SK-N-SH treated with all-trans-retinoic acid at 6 μM for 48 hours (cell line): ENCODE measurements at regions not wholly inside any gene's neighbourhood (a gene's known extent, or its start where the extent isn't known, plus 50 kb on each side); places are given as distances from the start of the nearest gene placed in this dataset.

ENCODE experiments used
- ARNTL ChIP-seq: fragments of 450-650 bp; formaldehyde crosslinking; IDR thresholded peaks from 2 replicates; pipeline ENCODE4 v1.5.0; 2020; ENCODE audit warnings: low read depth, mild to moderate bottlenecking, moderate library complexity, borderline replicate concordance
- CSDC2 ChIP-seq: fragments of 250-450 bp; sonication (Bioruptor Pico); IDR thresholded peaks from 2 replicates; pipeline ENCODE4 v1.5.0; 2020; ENCODE audit warnings: mild to moderate bottlenecking, moderate library complexity
- PPARA ChIP-seq: fragments of 250-450 bp; sonication (Bioruptor Pico); IDR thresholded peaks from 2 replicates; pipeline ENCODE4 v1.5.0; 2020; ENCODE audit warnings: mild to moderate bottlenecking, borderline replicate concordance
- SNAI2 ChIP-seq: fragments of 250-450 bp; sonication (Bioruptor Pico); IDR thresholded peaks from 2 replicates; pipeline ENCODE4 v1.5.0; 2020; ENCODE audit warnings: mild to moderate bottlenecking, moderate library complexity
- TCF4 ChIP-seq: fragments of 250-450 bp; sonication (Bioruptor Pico); IDR thresholded peaks from 2 replicates; pipeline ENCODE4 v1.8.0; 2021; ENCODE audit warnings: mild to moderate bottlenecking, moderate library complexity, borderline replicate concordance
- ZC3H10 ChIP-seq: fragments of 250-450 bp; sonication (Bioruptor Pico); IDR thresholded peaks from 2 replicates; pipeline ENCODE4 v1.5.1; 2021; ENCODE audit warnings: mild to moderate bottlenecking, moderate library complexity
- ZFP3 ChIP-seq: fragments of 250-450 bp; sonication (Bioruptor Pico); IDR thresholded peaks from 2 replicates; pipeline ENCODE4 v1.5.0; 2020; ENCODE audit warnings: mild to moderate bottlenecking, moderate library complexity
- ZNF70 ChIP-seq: fragments of 450-650 bp; formaldehyde crosslinking; IDR thresholded peaks from 2 replicates; pipeline ENCODE4 v1.5.0; 2020; ENCODE audit warnings: mild to moderate bottlenecking, moderate library complexity
- TF ChIP-seq, protein P1 (sequence below): fragments of 250-450 bp; sonication (Bioruptor Pico); IDR thresholded peaks from 2 replicates; pipeline ENCODE4 v1.5.1; 2021; ENCODE audit warnings: mild to moderate bottlenecking, moderate library complexity
- TF ChIP-seq, protein P2 (sequence below): fragments of 250-450 bp; sonication (Bioruptor Pico); IDR thresholded peaks from 2 replicates; pipeline ENCODE4 v1.8.0; 2020; ENCODE audit warnings: mild to moderate bottlenecking, moderate library complexity, borderline replicate concordance

DNA sequence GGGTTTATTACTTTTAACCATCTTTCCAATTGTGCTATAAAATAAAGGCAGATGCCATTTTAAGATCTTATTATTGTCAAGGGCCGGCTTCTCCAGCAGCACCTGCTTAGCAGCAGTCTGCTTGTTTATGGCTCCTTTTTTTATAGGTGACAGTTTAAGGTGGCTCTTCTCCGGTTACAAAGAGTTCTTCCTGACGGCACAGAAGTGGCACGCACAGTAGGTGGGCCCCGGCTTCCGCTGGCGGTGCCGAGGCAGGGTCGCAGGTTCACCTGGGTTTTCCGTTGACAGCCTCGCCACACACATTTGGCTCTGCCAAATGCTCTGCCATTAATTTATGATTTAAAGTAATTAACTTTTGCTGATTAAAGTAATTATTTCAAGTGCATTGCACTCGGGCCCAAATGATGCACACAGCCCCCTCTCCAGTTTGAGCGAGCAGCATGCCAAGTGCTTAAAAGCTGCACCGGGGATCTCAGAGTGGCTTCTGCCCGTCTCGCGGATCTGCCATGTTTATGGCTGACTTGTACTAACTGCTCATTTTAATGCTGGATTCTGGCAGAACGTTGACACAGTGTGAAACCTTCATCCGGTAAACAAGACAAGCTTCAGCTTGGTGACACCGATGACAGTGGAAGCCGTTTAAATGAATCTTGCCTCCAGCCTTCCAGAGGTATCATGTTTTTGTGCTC is 355.1 kb upstream of the MKI67 start:
- TF ChIP-seq, protein P1, sequence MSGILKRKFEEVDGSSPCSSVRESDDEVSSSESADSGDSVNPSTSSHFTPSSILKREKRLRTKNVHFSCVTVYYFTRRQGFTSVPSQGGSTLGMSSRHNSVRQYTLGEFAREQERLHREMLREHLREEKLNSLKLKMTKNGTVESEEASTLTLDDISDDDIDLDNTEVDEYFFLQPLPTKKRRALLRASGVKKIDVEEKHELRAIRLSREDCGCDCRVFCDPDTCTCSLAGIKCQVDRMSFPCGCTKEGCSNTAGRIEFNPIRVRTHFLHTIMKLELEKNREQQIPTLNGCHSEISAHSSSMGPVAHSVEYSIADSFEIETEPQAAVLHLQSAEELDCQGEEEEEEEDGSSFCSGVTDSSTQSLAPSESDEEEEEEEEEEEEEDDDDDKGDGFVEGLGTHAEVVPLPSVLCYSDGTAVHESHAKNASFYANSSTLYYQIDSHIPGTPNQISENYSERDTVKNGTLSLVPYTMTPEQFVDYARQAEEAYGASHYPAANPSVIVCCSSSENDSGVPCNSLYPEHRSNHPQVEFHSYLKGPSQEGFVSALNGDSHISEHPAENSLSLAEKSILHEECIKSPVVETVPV, result no peak
- TF ChIP-seq ZNF70 (no peak), ZC3H10 (no peak), ZFP3 (no peak), ARNTL (no peak), TCF4 (CRISPR knock-in tag) (no peak), CSDC2 (CRISPR knock-in tag) (no peak), SNAI2 (CRISPR knock-in tag) (no peak), PPARA (no peak)
- TF ChIP-seq, protein P2, sequence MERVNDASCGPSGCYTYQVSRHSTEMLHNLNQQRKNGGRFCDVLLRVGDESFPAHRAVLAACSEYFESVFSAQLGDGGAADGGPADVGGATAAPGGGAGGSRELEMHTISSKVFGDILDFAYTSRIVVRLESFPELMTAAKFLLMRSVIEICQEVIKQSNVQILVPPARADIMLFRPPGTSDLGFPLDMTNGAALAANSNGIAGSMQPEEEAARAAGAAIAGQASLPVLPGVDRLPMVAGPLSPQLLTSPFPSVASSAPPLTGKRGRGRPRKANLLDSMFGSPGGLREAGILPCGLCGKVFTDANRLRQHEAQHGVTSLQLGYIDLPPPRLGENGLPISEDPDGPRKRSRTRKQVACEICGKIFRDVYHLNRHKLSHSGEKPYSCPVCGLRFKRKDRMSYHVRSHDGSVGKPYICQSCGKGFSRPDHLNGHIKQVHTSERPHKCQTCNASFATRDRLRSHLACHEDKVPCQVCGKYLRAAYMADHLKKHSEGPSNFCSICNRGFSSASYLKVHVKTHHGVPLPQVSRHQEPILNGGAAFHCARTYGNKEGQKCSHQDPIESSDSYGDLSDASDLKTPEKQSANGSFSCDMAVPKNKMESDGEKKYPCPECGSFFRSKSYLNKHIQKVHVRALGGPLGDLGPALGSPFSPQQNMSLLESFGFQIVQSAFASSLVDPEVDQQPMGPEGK, result no peak
